Neural progenitor cell (in vitro differentiated cells): ENCODE measurements at regions not wholly inside any gene's neighbourhood (a gene's known extent, or its start where the extent isn't known, plus 50 kb on each side); places are given as distances from the start of the nearest gene placed in this dataset.

ENCODE experiments used
- CTCF ChIP-seq: fragments of 200-600 bp; sonication (generic); IDR thresholded peaks from 2 replicates; pipeline ENCODE4 v1.5.1; 2017; ENCODE audit warnings: antibody characterized with exemption, mild to moderate bottlenecking
- EZH2 ChIP-seq: fragments of 200-600 bp; sonication (generic); IDR thresholded peaks from 2 replicates; pipeline ENCODE4 v1.6.1; 2017; ENCODE audit warnings: antibody characterized with exemption, mild to moderate bottlenecking, moderate library complexity
- EZH2phosphoT487 ChIP-seq: fragments of 200-600 bp; sonication (generic); IDR thresholded peaks from 2 replicates; pipeline ENCODE4 v1.6.1; 2017; ENCODE audit warnings: antibody characterized with exemption

GRCh38 chr21:26238646-26239045 lies 68.1 kb upstream of the APP start:
- no peak for TF ChIP-seq CTCF
- TF ChIP-seq EZH2: no peak
- TF ChIP-seq EZH2phosphoT487: no peak
